GM12878 (cell line): ENCODE measurements at regions not wholly inside any gene's neighbourhood (a gene's known extent, or its start where the extent isn't known, plus 50 kb on each side); places are given as distances from the start of the nearest gene placed in this dataset.

Experiments used
- ATAC-seq: fragments of 200-7000 bp; cut with Tn5 transposase; 3 replicates; pipeline ENCODE4 v1.9.1; 2020; ENCODE audit warnings: mild to moderate bottlenecking, moderate library complexity
- BruUV-seq: library from RNA; stranded (reverse); fragments of 400-500 nt; replicated peaks from 2 replicates; lab custom pipeline; 2021; lab: Mats Ljungman, UMichigan
- CTCF ChIA-PET: fragments of 300-600 bp; sonication (Branson Sonifier 250); formaldehyde crosslinking; extraction: SDS; loops from one replicate; lab custom pipeline; 2021; ENCODE audit warnings: inconsistent platforms; lab: Yijun Ruan, JAX
- POLR2A ChIA-PET: fragments of 350-600 bp; formaldehyde crosslinking; extraction: SDS; loops from one replicate; lab custom pipeline; 2021; ENCODE audit warnings: inconsistent platforms; lab: Charles Lee
- RAD21 ChIA-PET: fragments of 300-600 bp; sonication (Branson Sonifier 250); formaldehyde crosslinking; loops from one replicate; lab custom pipeline; 2023; ENCODE audit warnings: antibody characterized with exemption; ENCODE audit not compliant: unreplicated experiment; lab: Charles Lee
- SMC1A ChIA-PET: fragments of 300-600 bp; sonication (Branson Sonifier 250); formaldehyde crosslinking; loops from one replicate; lab custom pipeline; 2023; ENCODE audit not compliant: unreplicated experiment, uncharacterized antibody; lab: Charles Lee
- DNase-seq: peaks from one replicate; pipeline ENCODE4 v3.0.0-alpha.2; 2011; ENCODE audit warnings: low read depth, low spot score
- FAIRE-seq: peaks from 3 replicates; lab custom pipeline; 2011; peaks lifted over from hg19 to GRCh38; lab: Jason Lieb, UNC
- H2AFZ ChIP-seq: 2 replicates; pipeline ENCODE4 v1.6.0; 2011; ENCODE audit warnings: low read depth, low read length, control low read depth; ENCODE audit not compliant: control insufficient read depth
- H3K27ac ChIP-seq: 2 replicates; pipeline ENCODE4 v1.5.1; 2011; ENCODE audit warnings: control low read depth; ENCODE audit not compliant: control insufficient read depth, insufficient read depth
- H3K27me3 ChIP-seq, 2 experiments: replicated peaks in 1 of 2; 2 replicates each; pipeline versions ENCODE4 v1.6.0 to v1.6.1; 2011; ENCODE audit warnings: low read length in 1 of 2; ENCODE audit not compliant: control insufficient read depth in 2 of 2, insufficient read depth in 2 of 2
- H3K36me3 ChIP-seq, 2 experiments: 2 replicates each; pipeline ENCODE4 v1.5.1; 2011; ENCODE audit warnings: low read length in 1 of 2; ENCODE audit not compliant: control insufficient read depth in 2 of 2, insufficient read depth in 2 of 2
- H3K4me1 ChIP-seq: 2 replicates; pipeline ENCODE4 v1.6.1; 2011; ENCODE audit warnings: mild to moderate bottlenecking, low read length, moderate library complexity, mixed read lengths; ENCODE audit not compliant: control insufficient read depth, insufficient read depth
- H3K4me2 ChIP-seq: 2 replicates; pipeline ENCODE4 v1.6.0; 2011; ENCODE audit warnings: control low read depth; ENCODE audit not compliant: control insufficient read depth, insufficient read depth
- H3K4me3 ChIP-seq: fragments of 200-600 bp; sonication (generic); 2 replicates; pipeline ENCODE4 v1.5.1; 2016
- H3K79me2 ChIP-seq: 2 replicates; pipeline ENCODE4 v1.6.0; 2011; ENCODE audit warnings: low read length; ENCODE audit not compliant: control insufficient read depth, insufficient read depth
- H3K9ac ChIP-seq: 2 replicates; pipeline ENCODE4 v1.8.0; 2011; ENCODE audit warnings: low read length, control low read depth, mixed read lengths; ENCODE audit not compliant: control insufficient read depth, insufficient read depth
- H3K9me3 ChIP-seq: replicated peaks from 3 replicates; pipeline ENCODE4 v1.5.1; 2011; ENCODE audit warnings: mild to moderate bottlenecking, low read length; ENCODE audit not compliant: control insufficient read depth, insufficient read depth
- H4K20me1 ChIP-seq: 2 replicates; pipeline ENCODE4 v1.6.0; 2011; ENCODE audit not compliant: control insufficient read depth, insufficient read depth
- BHLHE40 ChIP-seq, 2 experiments: fragments of 450-650 bp in 1 of 2; IDR thresholded peaks; 2 replicates each; pipeline ENCODE4 v1.6.1; 2011 to 2017; ENCODE audit warnings: low read depth in 2 of 2, borderline replicate concordance in 1 of 2, improper control_type of control experiment in 1 of 2, low read length in 1 of 2, mild to moderate bottlenecking in 1 of 2
- DPF2 ChIP-seq: fragments of 450-650 bp; IDR thresholded peaks from 2 replicates; pipeline ENCODE4 v1.6.1; 2017; ENCODE audit warnings: mild to moderate bottlenecking
- EZH2 ChIP-seq: IDR thresholded peaks from 2 replicates; pipeline ENCODE4 v1.6.1; 2012; ENCODE audit warnings: low read depth, mild to moderate bottlenecking, control low read depth, inconsistent platforms, low read length, borderline replicate concordance; ENCODE audit not compliant: control insufficient read depth
- HDAC6 ChIP-seq: fragments of 200-600 bp; sonication (generic); IDR thresholded peaks from one replicate; pipeline ENCODE4 v1.8.0; 2017; ENCODE audit warnings: antibody characterized with exemption; ENCODE audit not compliant: unreplicated experiment
- POLR2AphosphoS5 ChIP-seq: IDR thresholded peaks from 2 replicates; pipeline ENCODE4 v1.6.1; 2011; ENCODE audit warnings: mild to moderate bottlenecking, low read length, inconsistent platforms
- POU2F2 ChIP-seq: IDR thresholded peaks from 3 replicates; pipeline ENCODE4 v1.6.1; 2011; ENCODE audit warnings: low read depth, mild to moderate bottlenecking, low read length, borderline replicate concordance
- RFX5 ChIP-seq: IDR thresholded peaks from 2 replicates; pipeline ENCODE4 v1.6.1; 2011; ENCODE audit warnings: low read depth, low read length, improper control_type of control experiment
- SMAD1 ChIP-seq: fragments of 450-650 bp; IDR thresholded peaks from 2 replicates; pipeline ENCODE4 v1.6.1; 2018; ENCODE audit warnings: mild to moderate bottlenecking, low read depth; ENCODE audit not compliant: partially characterized antibody
- ZNF24 ChIP-seq: fragments of 450-650 bp; IDR thresholded peaks from 2 replicates; pipeline ENCODE4 v1.6.1; 2017; ENCODE audit warnings: antibody characterized with exemption, mild to moderate bottlenecking
- WGBS: methylation state at CpG from one replicate; pipeline ENCODE4 v1.1.6; 2016; ENCODE audit warnings: low lambda C conversion rate; ENCODE audit not compliant: insufficient replicate concordance, insufficient coverage; ENCODE audit errors: missing lambda C conversion rate; 5-methylcytosine and 5-hydroxymethylcytosine counted together
- in situ Hi-C: fragments of 300-500 bp; cut with MboI; formaldehyde crosslinking; loops from 9 replicates; pipeline ENCODE4 v1.14.3; 2018; ENCODE audit warnings: mixed read lengths
- intact Hi-C: fragments of 100-400 bp; cut with micrococcal nuclease; formaldehyde crosslinking; loops from one replicate; pipeline ENCODE4 v1.14.2; 2022; ENCODE audit not compliant: unreplicated experiment
- TF ChIP-seq, protein P1 (sequence below): fragments of 150-350 bp; IDR thresholded peaks from 2 replicates; pipeline ENCODE4 v1.6.1; 2014; ENCODE audit warnings: mild to moderate bottlenecking, low read depth, low read length
- TF ChIP-seq, protein P2 (sequence below), 3 experiments: IDR thresholded peaks in 2 of 3; conservative IDR thresholded peaks in 1 of 3; 2 replicates each; pipeline ENCODE4 v1.5.1; 2011; ENCODE audit warnings: low read depth in 3 of 3, low read length in 3 of 3, mild to moderate bottlenecking in 3 of 3, control low read depth in 2 of 3, moderate library complexity in 2 of 3, inconsistent platforms in 1 of 3, mixed read lengths in 1 of 3; ENCODE audit not compliant: control insufficient read depth in 2 of 3, insufficient read depth in 1 of 3; ENCODE audit errors: extremely low read depth in 1 of 3

DNA sequence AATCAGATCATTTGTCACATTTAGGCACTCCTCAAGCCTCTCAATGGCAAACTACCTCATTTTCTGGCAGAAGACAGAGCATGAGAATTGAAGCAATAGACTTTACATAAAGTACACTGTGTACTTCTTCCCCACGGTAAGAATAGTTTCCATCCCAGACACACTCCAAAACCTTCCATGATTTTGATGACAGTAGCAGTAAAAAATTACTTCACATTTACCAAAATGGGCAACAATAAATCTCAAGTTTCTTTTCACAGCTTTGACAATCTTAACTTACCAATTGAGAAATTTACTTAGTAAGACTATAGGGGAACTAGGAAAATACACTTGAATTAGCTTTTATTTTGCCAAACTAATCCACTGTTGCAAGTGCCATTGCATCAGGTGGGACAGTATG lies 353.8 kb downstream of the HAO1 start:
- Histone ChIP-seq H3K36me3 (no peaks in the 10 kb centered on the region), H3K4me2 (no peak overlapping the region), H3K79me2 (no peaks in the 10 kb centered on the region), H3K9ac (no peak overlapping the region), H3K27ac (no peak overlapping the region), H2AFZ (no peak overlapping the region), H3K4me1 (no peaks in the 10 kb centered on the region), H3K4me3 (no peak overlapping the region), H4K20me1 (no peaks in the 10 kb centered on the region), H3K27me3 (no peaks in the 10 kb centered on the region), H3K9me3 (no peaks in the 10 kb centered on the region)
- TF ChIP-seq POU2F2 (no peak), HDAC6 (no peak), BHLHE40 (IDR thresholded peaks at IDR 0.05; ENCODE audit: borderline replicate concordance in 1 of 2, low read depth in 2 of 2, low read length in 1 of 2) (no peak), SMAD1 (no peak), EZH2 (no peak), DPF2 (no peak), POLR2AphosphoS5 (no peak), RFX5 (no peak), ZNF24 (no peak)
- TF ChIP-seq, protein P1, sequence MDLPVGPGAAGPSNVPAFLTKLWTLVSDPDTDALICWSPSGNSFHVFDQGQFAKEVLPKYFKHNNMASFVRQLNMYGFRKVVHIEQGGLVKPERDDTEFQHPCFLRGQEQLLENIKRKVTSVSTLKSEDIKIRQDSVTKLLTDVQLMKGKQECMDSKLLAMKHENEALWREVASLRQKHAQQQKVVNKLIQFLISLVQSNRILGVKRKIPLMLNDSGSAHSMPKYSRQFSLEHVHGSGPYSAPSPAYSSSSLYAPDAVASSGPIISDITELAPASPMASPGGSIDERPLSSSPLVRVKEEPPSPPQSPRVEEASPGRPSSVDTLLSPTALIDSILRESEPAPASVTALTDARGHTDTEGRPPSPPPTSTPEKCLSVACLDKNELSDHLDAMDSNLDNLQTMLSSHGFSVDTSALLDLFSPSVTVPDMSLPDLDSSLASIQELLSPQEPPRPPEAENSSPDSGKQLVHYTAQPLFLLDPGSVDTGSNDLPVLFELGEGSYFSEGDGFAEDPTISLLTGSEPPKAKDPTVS = no peak
- TF ChIP-seq, protein P2, sequence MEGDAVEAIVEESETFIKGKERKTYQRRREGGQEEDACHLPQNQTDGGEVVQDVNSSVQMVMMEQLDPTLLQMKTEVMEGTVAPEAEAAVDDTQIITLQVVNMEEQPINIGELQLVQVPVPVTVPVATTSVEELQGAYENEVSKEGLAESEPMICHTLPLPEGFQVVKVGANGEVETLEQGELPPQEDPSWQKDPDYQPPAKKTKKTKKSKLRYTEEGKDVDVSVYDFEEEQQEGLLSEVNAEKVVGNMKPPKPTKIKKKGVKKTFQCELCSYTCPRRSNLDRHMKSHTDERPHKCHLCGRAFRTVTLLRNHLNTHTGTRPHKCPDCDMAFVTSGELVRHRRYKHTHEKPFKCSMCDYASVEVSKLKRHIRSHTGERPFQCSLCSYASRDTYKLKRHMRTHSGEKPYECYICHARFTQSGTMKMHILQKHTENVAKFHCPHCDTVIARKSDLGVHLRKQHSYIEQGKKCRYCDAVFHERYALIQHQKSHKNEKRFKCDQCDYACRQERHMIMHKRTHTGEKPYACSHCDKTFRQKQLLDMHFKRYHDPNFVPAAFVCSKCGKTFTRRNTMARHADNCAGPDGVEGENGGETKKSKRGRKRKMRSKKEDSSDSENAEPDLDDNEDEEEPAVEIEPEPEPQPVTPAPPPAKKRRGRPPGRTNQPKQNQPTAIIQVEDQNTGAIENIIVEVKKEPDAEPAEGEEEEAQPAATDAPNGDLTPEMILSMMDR (IDR thresholded peaks at IDR 0.05 in 2 of 3, conservative IDR thresholded peaks at IDR 0.05 in 1 of 3; ENCODE audit: control insufficient read depth in 2 of 3, extremely low read depth in 1 of 3, insufficient read depth in 1 of 3, low read depth in 3 of 3, low read length in 3 of 3) = no peak
- ChIA-PET RAD21 (no interaction called here), SMC1A (no interaction called here), POLR2A (no interaction called here), CTCF (no interaction called here)
- WGBS = 62% methylated on average over 1 of the region's 1 CpG
- DNase-seq (no peak), FAIRE-seq (no peak), ATAC-seq (no peak)
- intact Hi-C loops (no loop called here), in situ Hi-C loops (no loop called here)
- no TSS peak for BruUV-seq
